ENCODE measurements at regions not wholly inside any gene's neighbourhood (a gene's known extent, or its start where the extent isn't known, plus 50 kb on each side); places are given as distances from the start of the nearest gene placed in this dataset.

DNA sequence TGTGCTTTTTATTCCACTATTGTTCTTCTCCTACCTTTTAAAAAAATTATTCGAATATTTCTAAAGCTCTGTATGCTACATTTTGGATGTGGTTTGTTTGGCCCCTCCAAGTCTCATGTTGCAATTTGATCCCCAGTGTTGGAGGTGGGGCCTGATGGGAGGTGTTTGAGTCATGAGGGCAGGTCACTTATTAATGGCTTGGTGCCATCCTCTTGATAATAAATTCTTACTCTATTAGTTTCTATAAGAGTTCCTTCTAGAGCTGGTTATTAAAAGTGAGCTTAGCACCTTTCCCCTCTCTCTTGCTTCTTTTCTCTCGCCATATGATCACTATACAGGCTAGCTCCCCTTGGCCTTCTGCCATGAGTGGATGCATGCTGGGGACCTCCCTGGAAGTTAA lies 445.6 kb upstream of the PDE3A start:
- Mint-ChIP-seq H3K4me3 (no peak overlapping the region), H3K4me1 (no peaks in the 10 kb centered on the region), H3K27ac (no peak overlapping the region), H3K36me3 (no peaks in the 10 kb centered on the region), H3K9me3 (no peaks in the 10 kb centered on the region), H3K27me3 (no peaks in the 10 kb centered on the region)
- CTCF ChIA-PET, result no interaction called here
- no peak for DNase-seq

DNA sequence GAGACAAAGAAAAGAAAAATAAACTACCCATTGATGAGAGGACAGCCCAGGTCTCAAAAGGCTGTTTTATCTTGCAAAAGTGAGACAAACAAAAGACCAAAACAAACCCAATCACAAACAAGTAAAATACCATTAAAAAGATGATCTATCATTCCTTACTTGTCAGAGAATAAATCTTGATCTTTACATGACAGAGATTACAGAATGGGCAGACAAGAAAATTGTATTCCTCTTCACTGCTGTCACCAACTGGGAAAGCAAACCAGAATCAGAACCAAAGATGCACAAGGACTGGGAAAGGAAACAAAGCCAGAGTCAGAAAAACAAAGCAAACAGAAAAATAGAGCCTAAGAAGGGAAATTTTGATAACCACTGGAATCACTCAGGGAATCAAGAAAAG lies 444.0 kb upstream of the PDE3A start:
- Mint-ChIP-seq H3K9me3 (no peaks in the 10 kb centered on the region), H3K4me3 (no peak overlapping the region), H3K4me1 (no peaks in the 10 kb centered on the region), H3K36me3 (no peaks in the 10 kb centered on the region), H3K27ac (no peak overlapping the region), H3K27me3 (no peaks in the 10 kb centered on the region)
- CTCF ChIA-PET, result no interaction called here
- no peak for DNase-seq

DNA sequence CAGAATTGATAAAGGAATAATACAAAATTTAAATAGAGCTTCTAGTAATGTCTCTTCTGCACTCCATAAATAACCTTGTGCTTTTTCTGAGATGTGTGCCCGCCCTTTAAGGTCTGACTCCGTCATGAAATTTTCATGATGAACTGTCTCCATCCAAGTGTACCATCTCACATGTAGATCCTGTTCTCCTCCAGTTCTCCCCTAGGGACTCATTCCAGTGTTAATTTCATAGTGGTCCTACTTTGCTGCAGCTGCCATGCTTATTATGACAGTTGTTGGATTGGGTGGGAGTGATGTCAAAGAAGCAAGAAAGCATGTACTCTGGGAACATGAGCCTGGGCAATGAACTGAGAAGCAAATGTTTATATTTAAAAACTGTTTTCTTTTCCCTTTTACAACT lies 442.5 kb upstream of the PDE3A start:
- Mint-ChIP-seq H3K4me3 (no peak overlapping the region), H3K36me3 (no peaks in the 10 kb centered on the region), H3K27ac (no peak overlapping the region), H3K27me3 (no peaks in the 10 kb centered on the region), H3K9me3 (no peaks in the 10 kb centered on the region), H3K4me1 (no peaks in the 10 kb centered on the region)
- CTCF ChIA-PET, result no interaction called here
- DNase-seq, result no peak

DNA sequence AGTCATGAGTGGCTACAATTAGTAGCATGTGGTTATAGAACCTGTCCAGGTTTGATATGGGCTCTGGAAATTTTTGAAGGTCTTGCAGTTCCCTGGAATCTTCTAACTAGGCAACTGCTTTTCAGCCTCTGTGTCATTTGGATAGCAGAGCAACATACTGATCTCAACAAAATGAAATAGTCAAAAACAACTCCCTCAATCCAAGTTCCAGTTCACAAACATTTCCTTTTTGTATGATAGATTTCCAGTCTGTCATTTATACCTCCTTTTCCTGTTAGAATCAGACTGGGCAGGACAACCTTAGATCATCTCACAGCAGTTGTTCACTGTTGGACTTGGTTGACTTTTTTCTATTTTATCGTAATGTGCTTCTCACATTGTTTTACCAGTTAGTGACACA lies 442.1 kb upstream of the PDE3A start:
- H3K4me1 Mint-ChIP-seq, result no peaks in the 10 kb centered on the region
- no peak overlapping the region for H3K27ac Mint-ChIP-seq
- no peaks in the 10 kb centered on the region for H3K27me3 Mint-ChIP-seq
- H3K9me3 Mint-ChIP-seq, result no peaks in the 10 kb centered on the region
- CTCF ChIA-PET, result no interaction called here
- H3K4me3 Mint-ChIP-seq, result no peak overlapping the region
- no peak for DNase-seq
- H3K36me3 Mint-ChIP-seq, result no peaks in the 10 kb centered on the region

DNA sequence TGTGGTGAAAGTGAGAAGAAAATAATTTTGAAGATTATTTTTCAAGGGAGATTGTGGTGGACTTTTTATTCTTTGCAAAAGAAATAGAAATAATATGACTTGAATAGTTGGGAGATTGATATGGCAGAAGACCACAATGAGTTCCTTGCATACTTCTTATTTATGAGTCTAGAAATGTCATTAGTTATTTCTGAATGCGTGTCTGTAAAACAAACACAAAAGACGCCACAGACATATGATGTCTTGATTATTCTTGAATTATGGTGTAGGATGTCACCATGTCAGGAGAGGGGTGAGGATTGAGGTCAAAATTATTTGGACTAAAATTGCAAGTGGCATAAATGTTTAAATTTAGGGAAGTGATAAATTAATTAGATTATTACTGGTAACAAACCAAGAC lies 440.7 kb upstream of the PDE3A start:
- no peak for DNase-seq
- CTCF ChIA-PET, result no interaction called here
- H3K27ac Mint-ChIP-seq, result no peak overlapping the region

DNA sequence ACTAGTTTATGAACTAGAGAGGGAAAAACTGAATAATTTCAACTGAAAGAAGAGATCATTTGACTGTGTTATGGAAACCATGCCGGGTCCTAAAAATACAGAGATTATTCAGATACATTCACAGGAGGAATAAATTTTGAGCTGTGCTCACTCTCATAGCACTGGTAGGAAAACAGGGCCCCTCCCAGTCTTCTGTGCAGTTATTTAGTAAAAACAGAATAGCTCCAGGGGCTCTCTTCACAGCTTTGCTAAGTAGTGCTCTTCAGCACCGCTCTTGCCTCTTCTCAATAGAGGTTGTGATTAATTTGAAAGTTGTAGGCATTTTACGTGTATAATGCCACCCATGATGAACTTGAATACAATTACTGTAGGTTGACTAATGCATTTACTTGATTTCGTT lies 435.9 kb upstream of the PDE3A start:
- Mint-ChIP-seq H3K4me3 (no peak overlapping the region), H3K36me3 (no peaks in the 10 kb centered on the region), H3K27me3 (no peaks in the 10 kb centered on the region), H3K27ac (no peak overlapping the region), H3K4me1 (no peaks in the 10 kb centered on the region), H3K9me3 (no peaks in the 10 kb centered on the region)
- CTCF ChIA-PET, result no interaction called here
- no peak for DNase-seq

More for the DNA sequence above, 440.7 kb upstream of the PDE3A start:
- H3K4me1 Mint-ChIP-seq, result no peaks in the 10 kb centered on the region
- no peaks in the 10 kb centered on the region for H3K27me3 Mint-ChIP-seq
- H3K4me3 Mint-ChIP-seq, result no peak overlapping the region
- H3K9me3 Mint-ChIP-seq, result no peaks in the 10 kb centered on the region
- no peaks in the 10 kb centered on the region for H3K36me3 Mint-ChIP-seq

DNA sequence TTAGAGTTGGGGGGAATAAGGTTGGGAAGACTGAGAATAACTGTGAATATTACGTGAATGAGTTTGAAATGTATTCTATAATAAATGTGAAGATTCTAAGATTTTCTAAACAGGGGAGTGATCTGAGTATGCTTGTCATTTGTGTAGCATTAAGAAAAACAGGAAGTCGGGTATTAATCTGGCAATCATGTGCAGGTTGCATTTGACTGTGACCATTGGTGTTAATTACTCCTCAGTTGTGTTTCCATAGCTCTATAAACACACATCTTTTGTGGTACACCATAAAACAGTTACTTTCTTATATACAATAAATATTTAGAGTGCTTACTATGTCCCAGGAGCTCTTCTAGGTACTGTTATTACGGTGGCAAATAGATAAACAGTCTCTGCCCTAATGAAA lies 434.4 kb upstream of the PDE3A start:
- H3K4me3 Mint-ChIP-seq, result no peak overlapping the region
- no peaks in the 10 kb centered on the region for H3K9me3 Mint-ChIP-seq
- H3K27me3 Mint-ChIP-seq, result no peaks in the 10 kb centered on the region
- H3K4me1 Mint-ChIP-seq, result no peaks in the 10 kb centered on the region
- H3K36me3 Mint-ChIP-seq, result no peaks in the 10 kb centered on the region
- CTCF ChIA-PET, result no interaction called here
- no peak for DNase-seq
- no peak overlapping the region for H3K27ac Mint-ChIP-seq

DNA sequence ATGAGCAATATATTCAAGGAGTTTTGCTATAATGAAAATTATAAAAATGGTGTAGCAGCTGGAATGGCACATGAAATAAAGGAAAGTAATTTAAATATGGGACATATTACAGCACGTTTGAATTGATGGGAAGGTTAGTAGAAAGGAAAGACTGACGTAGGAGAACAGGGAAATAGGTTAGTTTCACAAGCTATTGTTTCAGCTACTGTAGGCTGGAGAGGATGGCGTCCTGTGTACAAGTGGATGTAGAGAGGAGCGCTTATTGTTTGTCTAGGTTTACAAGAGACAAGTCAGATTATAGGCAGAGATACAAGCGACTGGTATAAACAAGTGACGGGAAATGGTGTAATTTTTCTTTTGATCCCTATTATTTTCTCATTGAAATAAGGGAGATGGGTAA lies 431.2 kb upstream of the PDE3A start:
- H3K36me3 Mint-ChIP-seq, result no peaks in the 10 kb centered on the region
- no peaks in the 10 kb centered on the region for H3K4me1 Mint-ChIP-seq
- no peak overlapping the region for H3K4me3 Mint-ChIP-seq
- H3K27ac Mint-ChIP-seq, result no peak overlapping the region
- H3K9me3 Mint-ChIP-seq, result no peaks in the 10 kb centered on the region
- no peaks in the 10 kb centered on the region for H3K27me3 Mint-ChIP-seq
- CTCF ChIA-PET, result no interaction called here
- DNase-seq, result no peak

DNA sequence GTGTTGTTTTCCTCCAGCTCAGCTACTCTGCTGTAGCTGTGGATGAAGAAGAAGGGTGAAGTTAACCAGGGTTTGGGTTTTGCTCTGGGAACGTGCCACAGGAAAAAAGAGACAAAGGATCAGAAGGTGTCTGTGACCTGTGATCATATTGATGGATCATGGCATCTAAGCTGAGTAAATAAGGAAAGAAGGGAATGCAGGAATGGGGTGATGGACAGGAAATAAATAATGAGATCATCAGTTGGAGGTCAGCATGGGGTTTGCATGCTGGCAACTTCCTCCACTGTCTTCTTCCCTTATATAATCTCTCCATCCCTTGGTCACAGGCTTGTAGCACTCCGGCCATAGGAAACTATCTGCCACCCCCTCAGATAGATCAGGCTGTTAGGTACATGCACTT lies 430.3 kb upstream of the PDE3A start:
- Mint-ChIP-seq H3K36me3 (no peaks in the 10 kb centered on the region), H3K27ac (no peak overlapping the region), H3K27me3 (no peaks in the 10 kb centered on the region), H3K4me1 (no peaks in the 10 kb centered on the region), H3K4me3 (no peak overlapping the region), H3K9me3 (no peaks in the 10 kb centered on the region)
- DNase-seq, result no peak
- CTCF ChIA-PET, result no interaction called here

DNA sequence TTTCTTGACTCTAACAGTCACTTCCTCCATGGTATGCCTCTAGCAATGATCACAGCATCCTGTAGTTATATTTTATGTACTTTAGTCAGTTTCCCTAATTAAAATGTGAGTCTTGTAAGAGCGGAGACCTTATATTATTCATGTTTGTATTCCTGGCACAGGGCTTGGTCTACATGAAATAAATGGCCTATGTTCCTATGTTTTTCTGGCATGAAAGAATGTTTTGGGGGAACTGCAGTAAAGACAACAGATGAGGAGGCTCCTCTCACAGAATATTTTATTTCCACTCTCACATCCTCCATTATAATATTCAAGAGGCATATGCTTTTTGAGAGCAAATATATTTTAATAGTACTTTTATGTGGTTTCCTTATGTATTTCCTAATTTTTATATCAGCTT lies 429.8 kb upstream of the PDE3A start:
- H3K27ac Mint-ChIP-seq, result no peak overlapping the region
- CTCF ChIA-PET, result no interaction called here
- no peaks in the 10 kb centered on the region for H3K36me3 Mint-ChIP-seq
- no peak overlapping the region for H3K4me3 Mint-ChIP-seq
- no peaks in the 10 kb centered on the region for H3K27me3 Mint-ChIP-seq
- no peaks in the 10 kb centered on the region for H3K4me1 Mint-ChIP-seq
- no peaks in the 10 kb centered on the region for H3K9me3 Mint-ChIP-seq
- DNase-seq, result no peak

DNA sequence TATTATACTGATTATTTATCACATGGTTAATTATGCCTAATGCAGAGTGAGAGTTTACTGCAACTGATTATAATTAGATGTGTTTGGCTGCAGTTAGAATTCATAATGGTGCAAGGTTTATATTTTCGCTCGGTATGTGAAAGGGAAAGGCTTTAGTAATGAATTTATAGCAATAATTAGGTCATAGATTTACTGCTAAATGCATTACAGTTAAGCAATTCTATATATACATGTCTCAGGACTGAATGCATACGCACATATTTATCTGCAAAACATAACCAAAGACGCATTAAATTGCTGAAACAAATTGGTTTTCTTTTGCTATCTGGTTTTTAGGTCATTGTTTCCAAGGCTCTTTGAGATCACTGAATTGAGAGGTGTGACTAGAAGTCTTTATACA lies 428.1 kb upstream of the PDE3A start:
- CTCF ChIA-PET, result no interaction called here
- H3K36me3 Mint-ChIP-seq, result no peaks in the 10 kb centered on the region
- no peaks in the 10 kb centered on the region for H3K27me3 Mint-ChIP-seq
- H3K4me1 Mint-ChIP-seq, result no peaks in the 10 kb centered on the region
- DNase-seq, result no peak
- no peak overlapping the region for H3K4me3 Mint-ChIP-seq
- H3K27ac Mint-ChIP-seq, result no peak overlapping the region
- no peaks in the 10 kb centered on the region for H3K9me3 Mint-ChIP-seq

DNA sequence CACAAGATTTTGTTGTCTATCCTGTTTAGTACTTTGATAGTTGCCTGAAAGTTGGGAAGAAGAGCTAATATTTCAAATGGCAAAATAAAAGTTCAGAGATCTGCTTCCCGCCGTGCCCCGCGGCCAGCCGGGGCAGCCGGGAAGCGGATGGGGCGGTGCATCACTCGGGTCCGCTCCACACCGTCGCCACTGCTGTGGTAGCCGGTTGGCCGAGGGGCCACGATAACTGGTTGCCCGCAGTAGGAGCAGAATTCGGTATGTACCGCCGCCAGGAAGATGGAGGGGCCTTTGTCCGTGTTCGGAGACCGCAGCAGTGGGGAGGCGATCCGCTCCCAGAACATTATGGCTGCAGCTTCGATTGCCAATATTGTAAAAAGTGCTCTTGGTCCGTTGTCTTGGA lies 427.2 kb upstream of the PDE3A start:
- no peaks in the 10 kb centered on the region for H3K4me1 Mint-ChIP-seq
- CTCF ChIA-PET, result no interaction called here
- DNase-seq, result no peak
- H3K4me3 Mint-ChIP-seq, result no peak overlapping the region
- H3K36me3 Mint-ChIP-seq, result no peaks in the 10 kb centered on the region
- no peaks in the 10 kb centered on the region for H3K27me3 Mint-ChIP-seq
- no peak overlapping the region for H3K27ac Mint-ChIP-seq
- no peaks in the 10 kb centered on the region for H3K9me3 Mint-ChIP-seq

DNA sequence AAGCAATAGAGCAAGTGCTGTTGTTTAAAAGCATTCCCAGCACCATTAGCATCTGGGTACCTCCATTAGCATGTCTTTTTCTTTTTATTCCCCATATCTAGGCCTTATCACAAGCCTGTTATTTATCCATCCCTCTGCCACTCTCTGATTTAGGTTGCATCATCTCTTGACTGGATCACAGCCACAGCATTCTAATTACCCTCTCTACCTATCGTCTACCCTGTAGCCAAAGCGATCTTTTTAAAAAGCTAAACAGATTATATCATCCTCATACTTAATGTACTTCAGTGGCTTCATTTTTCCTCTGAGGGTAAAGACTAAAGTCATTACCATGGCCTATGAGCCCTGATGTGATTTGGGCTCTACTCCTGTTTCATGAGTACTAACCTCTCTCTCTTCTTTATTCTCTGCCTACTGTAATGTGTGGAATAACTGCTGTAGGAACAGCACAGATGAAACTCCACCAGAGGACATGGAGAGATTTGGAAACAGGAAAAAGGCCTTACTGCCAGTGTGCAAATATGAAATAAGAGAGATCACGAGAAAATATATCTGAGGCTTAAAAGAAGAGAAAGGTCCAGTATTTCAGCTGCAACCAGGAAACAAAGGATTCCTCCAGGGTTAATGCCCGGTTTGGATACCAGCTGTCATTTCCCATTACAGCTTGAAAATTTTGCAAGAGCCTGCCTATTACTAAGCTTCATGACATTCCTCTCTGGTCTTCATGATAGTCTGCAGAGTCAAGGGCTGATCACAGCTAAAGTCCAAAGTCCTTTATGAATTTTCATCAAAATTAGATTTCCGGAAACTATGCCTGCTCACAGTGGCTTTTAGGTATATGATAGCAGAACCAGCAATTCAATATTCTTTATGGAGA lies 422.5 kb upstream of the PDE3A start:
- CTCF ChIA-PET, result no interaction called here
- no peaks in the 10 kb centered on the region for H3K27me3 Mint-ChIP-seq
- H3K36me3 Mint-ChIP-seq, result no peaks in the 10 kb centered on the region
- no peak overlapping the region for H3K27ac Mint-ChIP-seq
- peaks cover 8% of the 10 kb centered on the region for H3K9me3 Mint-ChIP-seq
- no peak for DNase-seq
- no peaks in the 10 kb centered on the region for H3K4me1 Mint-ChIP-seq
- H3K4me3 Mint-ChIP-seq, result no peak overlapping the region

DNA sequence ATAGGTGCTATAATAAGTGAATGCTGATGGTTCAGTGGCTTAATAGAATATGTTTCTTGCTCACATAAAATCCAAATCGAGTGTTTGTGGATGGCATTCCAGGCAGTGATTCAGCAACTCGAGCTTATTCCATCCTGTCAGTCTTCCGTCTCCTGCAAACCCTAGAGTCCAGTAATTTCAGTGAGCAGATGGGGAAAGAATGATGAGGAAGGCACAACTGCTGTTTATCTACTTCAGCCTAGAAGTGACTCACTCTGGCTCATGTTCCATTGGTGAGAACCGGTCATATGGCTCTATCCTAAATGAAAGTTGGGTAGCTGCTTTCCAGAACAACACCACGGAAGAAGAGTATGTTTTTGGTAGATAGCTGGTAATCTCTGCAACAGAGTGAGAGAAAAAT lies 421.8 kb upstream of the PDE3A start:
- CTCF ChIA-PET, result no interaction called here

DNA sequence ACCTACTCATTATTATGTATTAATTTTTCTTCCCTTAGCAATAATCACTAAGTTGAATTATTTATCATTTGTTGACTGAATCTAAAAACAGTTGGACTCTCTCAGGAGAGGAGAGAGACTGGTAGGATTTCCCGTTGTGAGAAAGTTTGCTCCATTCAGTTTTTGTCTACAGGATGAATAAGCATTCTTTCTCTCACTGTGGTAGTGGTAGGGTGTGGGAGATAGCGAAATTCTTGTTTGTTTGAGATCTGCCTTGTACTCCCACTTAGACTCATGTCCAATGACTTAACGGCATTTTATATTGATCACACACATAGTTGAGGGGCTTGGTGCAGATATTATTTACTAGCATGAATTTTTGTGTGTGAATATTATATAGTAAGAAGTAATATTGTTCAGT lies 421.0 kb upstream of the PDE3A start:
- H3K9me3 Mint-ChIP-seq, result peaks cover 8% of the 10 kb centered on the region
- DNase-seq, result no peak
- no peaks in the 10 kb centered on the region for H3K27me3 Mint-ChIP-seq
- H3K36me3 Mint-ChIP-seq, result no peaks in the 10 kb centered on the region
- no peaks in the 10 kb centered on the region for H3K4me1 Mint-ChIP-seq
- H3K27ac Mint-ChIP-seq, result no peak overlapping the region
- CTCF ChIA-PET, result no interaction called here
- H3K4me3 Mint-ChIP-seq, result no peak overlapping the region

More for the DNA sequence above, 421.8 kb upstream of the PDE3A start:
- no peak overlapping the region for H3K27ac Mint-ChIP-seq
- no peaks in the 10 kb centered on the region for H3K36me3 Mint-ChIP-seq
- no peak for DNase-seq
- H3K4me3 Mint-ChIP-seq, result no peak overlapping the region
- H3K27me3 Mint-ChIP-seq, result no peaks in the 10 kb centered on the region
- H3K9me3 Mint-ChIP-seq, result peaks cover 8% of the 10 kb centered on the region
- no peaks in the 10 kb centered on the region for H3K4me1 Mint-ChIP-seq

DNA sequence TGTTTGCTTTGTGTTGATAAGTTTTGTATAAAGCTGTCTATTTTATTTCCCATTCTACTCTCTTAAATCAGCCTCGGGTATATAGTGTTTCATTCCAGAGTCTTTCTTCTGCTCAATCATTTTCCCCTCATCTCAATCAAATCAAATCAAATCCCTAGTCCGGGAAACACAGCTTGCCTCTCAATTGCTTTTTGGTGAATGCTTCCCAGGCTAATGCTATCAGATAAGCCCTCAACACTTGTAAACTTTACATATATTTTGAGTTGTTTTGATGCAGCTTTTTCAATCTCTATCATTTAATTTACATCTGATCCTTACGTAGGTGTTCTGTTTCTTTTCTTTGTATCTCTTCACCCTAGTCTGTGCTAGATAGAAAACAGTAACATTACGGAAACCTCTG lies 416.7 kb upstream of the PDE3A start:
- Mint-ChIP-seq H3K9me3 (peaks cover 8% of the 10 kb centered on the region), H3K36me3 (no peaks in the 10 kb centered on the region), H3K27ac (no peak overlapping the region), H3K4me3 (no peak overlapping the region), H3K27me3 (no peaks in the 10 kb centered on the region), H3K4me1 (no peaks in the 10 kb centered on the region)
- DNase-seq, result no peak
- CTCF ChIA-PET, result no interaction called here

Data from activated naive CD4-positive, alpha-beta T cell treated with anti-CD3 and anti-CD28 coated beads, Interleukin-2, amount 10 ng/mL, durations not matched to agents 7 days and 5 days (primary cell).